ENCODE measurements at regions not wholly inside any gene's neighbourhood (a gene's known extent, or its start where the extent isn't known, plus 50 kb on each side); places are given as distances from the start of the nearest gene placed in this dataset.

DNA sequence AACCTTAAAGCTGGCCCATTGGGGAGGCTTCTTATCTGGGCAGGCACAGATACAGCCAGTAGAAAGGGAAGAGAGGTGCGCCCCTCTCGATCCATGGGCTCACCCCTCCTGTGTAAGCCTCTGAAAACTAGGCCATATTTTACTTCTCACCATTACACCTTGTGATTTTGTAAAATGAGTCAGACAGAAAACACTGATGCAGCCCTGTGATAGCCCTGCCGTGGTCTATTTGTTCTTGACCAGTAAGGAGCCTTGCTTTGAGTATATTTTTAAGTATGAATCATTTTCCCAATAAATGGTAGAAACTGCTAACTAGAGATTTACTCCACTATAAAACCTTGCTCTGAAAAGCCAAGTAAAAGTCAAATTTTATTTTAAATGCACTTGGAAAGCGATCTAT, 329.8 kb upstream of the MBL2 start:
- Histone ChIP-seq H3K4me3 (ENCODE audit: low read length) (no peak overlapping the region), H3K27me3 (ENCODE audit: insufficient read depth, low read depth, low read length) (no peaks in the 10 kb centered on the region), H3K4me2 (ENCODE audit: low read length) (no peak overlapping the region), H3K9me3 (ENCODE audit: low read length) (peaks cover 4% of the 10 kb centered on the region), H3K9me2 (ENCODE audit: insufficient read depth, low read length) (no peaks in the 10 kb centered on the region), H2AFZ (ENCODE audit: low read depth, low read length) (no peak overlapping the region), H3K36me3 (ENCODE audit: insufficient read depth, low read length) (no peaks in the 10 kb centered on the region), H3F3A (ENCODE audit: insufficient read depth, low read length, poor library complexity, severe bottlenecking) (no peaks in the 10 kb centered on the region), H4K20me1 (ENCODE audit: insufficient read depth) (no peaks in the 10 kb centered on the region), H3K79me2 (replicated peaks; ENCODE audit: insufficient read depth, low read length) (no peaks in the 10 kb centered on the region), H3K9ac (ENCODE audit: low read length) (no peak overlapping the region), H3K27ac (ENCODE audit: low read length) (no peak overlapping the region)
- TF ChIP-seq, protein P1, sequence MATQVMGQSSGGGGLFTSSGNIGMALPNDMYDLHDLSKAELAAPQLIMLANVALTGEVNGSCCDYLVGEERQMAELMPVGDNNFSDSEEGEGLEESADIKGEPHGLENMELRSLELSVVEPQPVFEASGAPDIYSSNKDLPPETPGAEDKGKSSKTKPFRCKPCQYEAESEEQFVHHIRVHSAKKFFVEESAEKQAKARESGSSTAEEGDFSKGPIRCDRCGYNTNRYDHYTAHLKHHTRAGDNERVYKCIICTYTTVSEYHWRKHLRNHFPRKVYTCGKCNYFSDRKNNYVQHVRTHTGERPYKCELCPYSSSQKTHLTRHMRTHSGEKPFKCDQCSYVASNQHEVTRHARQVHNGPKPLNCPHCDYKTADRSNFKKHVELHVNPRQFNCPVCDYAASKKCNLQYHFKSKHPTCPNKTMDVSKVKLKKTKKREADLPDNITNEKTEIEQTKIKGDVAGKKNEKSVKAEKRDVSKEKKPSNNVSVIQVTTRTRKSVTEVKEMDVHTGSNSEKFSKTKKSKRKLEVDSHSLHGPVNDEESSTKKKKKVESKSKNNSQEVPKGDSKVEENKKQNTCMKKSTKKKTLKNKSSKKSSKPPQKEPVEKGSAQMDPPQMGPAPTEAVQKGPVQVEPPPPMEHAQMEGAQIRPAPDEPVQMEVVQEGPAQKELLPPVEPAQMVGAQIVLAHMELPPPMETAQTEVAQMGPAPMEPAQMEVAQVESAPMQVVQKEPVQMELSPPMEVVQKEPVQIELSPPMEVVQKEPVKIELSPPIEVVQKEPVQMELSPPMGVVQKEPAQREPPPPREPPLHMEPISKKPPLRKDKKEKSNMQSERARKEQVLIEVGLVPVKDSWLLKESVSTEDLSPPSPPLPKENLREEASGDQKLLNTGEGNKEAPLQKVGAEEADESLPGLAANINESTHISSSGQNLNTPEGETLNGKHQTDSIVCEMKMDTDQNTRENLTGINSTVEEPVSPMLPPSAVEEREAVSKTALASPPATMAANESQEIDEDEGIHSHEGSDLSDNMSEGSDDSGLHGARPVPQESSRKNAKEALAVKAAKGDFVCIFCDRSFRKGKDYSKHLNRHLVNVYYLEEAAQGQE (IDR thresholded peaks at IDR 0.05; ENCODE audit: borderline replicate concordance) = no peak
- TF ChIP-seq MXI1 (conservative IDR thresholded peaks at IDR 0.05; ENCODE audit: poor library complexity, severe bottlenecking) (no peak), RAD21 (conservative IDR thresholded peaks at IDR 0.05) (no peak), SMC3 (conservative IDR thresholded peaks at IDR 0.05; ENCODE audit: poor library complexity) (no peak), EP300 (conservative IDR thresholded peaks at IDR 0.05; ENCODE audit: poor library complexity, severe bottlenecking) (no peak), POLR2AphosphoS5 (IDR thresholded peaks at IDR 0.05) (no peak), TAF1 (IDR thresholded peaks at IDR 0.05; ENCODE audit: low read depth) (no peak), EZH2 (IDR thresholded peaks at IDR 0.05; ENCODE audit: borderline replicate concordance, insufficient read depth, low read length, poor library complexity, severe bottlenecking) (no peak)
- TF ChIP-seq, protein P2, sequence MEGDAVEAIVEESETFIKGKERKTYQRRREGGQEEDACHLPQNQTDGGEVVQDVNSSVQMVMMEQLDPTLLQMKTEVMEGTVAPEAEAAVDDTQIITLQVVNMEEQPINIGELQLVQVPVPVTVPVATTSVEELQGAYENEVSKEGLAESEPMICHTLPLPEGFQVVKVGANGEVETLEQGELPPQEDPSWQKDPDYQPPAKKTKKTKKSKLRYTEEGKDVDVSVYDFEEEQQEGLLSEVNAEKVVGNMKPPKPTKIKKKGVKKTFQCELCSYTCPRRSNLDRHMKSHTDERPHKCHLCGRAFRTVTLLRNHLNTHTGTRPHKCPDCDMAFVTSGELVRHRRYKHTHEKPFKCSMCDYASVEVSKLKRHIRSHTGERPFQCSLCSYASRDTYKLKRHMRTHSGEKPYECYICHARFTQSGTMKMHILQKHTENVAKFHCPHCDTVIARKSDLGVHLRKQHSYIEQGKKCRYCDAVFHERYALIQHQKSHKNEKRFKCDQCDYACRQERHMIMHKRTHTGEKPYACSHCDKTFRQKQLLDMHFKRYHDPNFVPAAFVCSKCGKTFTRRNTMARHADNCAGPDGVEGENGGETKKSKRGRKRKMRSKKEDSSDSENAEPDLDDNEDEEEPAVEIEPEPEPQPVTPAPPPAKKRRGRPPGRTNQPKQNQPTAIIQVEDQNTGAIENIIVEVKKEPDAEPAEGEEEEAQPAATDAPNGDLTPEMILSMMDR (IDR thresholded peaks at IDR 0.05; ENCODE audit: poor library complexity, severe bottlenecking) = no peak

DNA sequence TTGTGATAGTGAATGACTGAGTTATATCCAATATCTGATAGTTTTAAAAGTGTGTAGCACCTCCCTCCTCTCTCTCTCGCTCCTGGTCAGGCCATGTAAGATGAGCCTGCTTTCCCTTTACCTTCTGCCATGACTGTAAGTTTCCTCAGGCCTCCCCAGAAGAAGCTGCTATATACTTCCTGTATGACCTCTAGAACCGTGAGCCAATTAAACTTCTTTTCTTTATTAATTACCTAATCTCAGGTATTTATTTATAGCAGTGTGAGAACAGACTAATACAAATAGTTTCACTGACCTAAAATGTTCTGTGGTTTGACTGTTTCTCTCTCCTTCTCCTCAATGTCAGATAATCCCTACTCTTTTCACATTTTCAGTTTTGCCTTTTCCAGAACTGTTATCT, 321.3 kb upstream of the MBL2 start:
- Histone ChIP-seq H3K27me3 (ENCODE audit: insufficient read depth, low read depth, low read length) (no peaks in the 10 kb centered on the region), H3K79me2 (replicated peaks; ENCODE audit: insufficient read depth, low read length) (no peaks in the 10 kb centered on the region), H4K20me1 (ENCODE audit: insufficient read depth) (no peaks in the 10 kb centered on the region), H3K9me2 (ENCODE audit: insufficient read depth, low read length) (no peaks in the 10 kb centered on the region), H3K9ac (ENCODE audit: low read length) (no peak overlapping the region), H3K27ac (ENCODE audit: low read length) (no peak overlapping the region), H3K4me2 (ENCODE audit: low read length) (no peak overlapping the region), H3K4me3 (ENCODE audit: low read length) (no peak overlapping the region), H2AFZ (ENCODE audit: low read depth, low read length) (no peak overlapping the region), H3K9me3 (ENCODE audit: low read length) (no peaks in the 10 kb centered on the region), H3F3A (ENCODE audit: insufficient read depth, low read length, poor library complexity, severe bottlenecking) (no peaks in the 10 kb centered on the region), H3K36me3 (ENCODE audit: insufficient read depth, low read length) (no peaks in the 10 kb centered on the region)
- TF ChIP-seq, protein P1 (IDR thresholded peaks at IDR 0.05; ENCODE audit: borderline replicate concordance) = no peak
- no peak for TF ChIP-seq EZH2 (IDR thresholded peaks at IDR 0.05; ENCODE audit: borderline replicate concordance, insufficient read depth, low read length, poor library complexity, severe bottlenecking)
- no peak for TF ChIP-seq SMC3 (conservative IDR thresholded peaks at IDR 0.05; ENCODE audit: poor library complexity)
- TF ChIP-seq RAD21 (conservative IDR thresholded peaks at IDR 0.05) = no peak
- TF ChIP-seq EP300 (conservative IDR thresholded peaks at IDR 0.05; ENCODE audit: poor library complexity, severe bottlenecking) = no peak
- TF ChIP-seq TAF1 (IDR thresholded peaks at IDR 0.05; ENCODE audit: low read depth) = no peak
- TF ChIP-seq, protein P2 (IDR thresholded peaks at IDR 0.05; ENCODE audit: poor library complexity, severe bottlenecking) = no peak
- TF ChIP-seq POLR2AphosphoS5 (IDR thresholded peaks at IDR 0.05) = no peak
- no peak for TF ChIP-seq MXI1 (conservative IDR thresholded peaks at IDR 0.05; ENCODE audit: poor library complexity, severe bottlenecking)
